Esophagus (tissue), 2 donors: ENCODE measurements at regions not wholly inside any gene's neighbourhood (a gene's known extent, or its start where the extent isn't known, plus 50 kb on each side); places are given as distances from the start of the nearest gene placed in this dataset.

Experiments
- H3K27ac ChIP-seq, 2 donors: one replicate each; pipeline ENCODE4 v1.5.1; 2013; ENCODE audit warnings: low read depth in 2 of 2, mild to moderate bottlenecking in 2 of 2, inconsistent platforms in 1 of 2, low read length in 1 of 2, moderate library complexity in 1 of 2
- H3K27me3 ChIP-seq, 2 donors: one replicate each; pipeline ENCODE4 v1.6.1; 2013; ENCODE audit warnings: low read length in 2 of 2, control low read depth in 1 of 2, mild to moderate bottlenecking in 1 of 2; ENCODE audit not compliant: insufficient read depth in 2 of 2, control insufficient read depth in 1 of 2
- H3K36me3 ChIP-seq, 2 donors: one replicate each; pipeline ENCODE4 v1.6.1; 2013; ENCODE audit warnings: low read length in 1 of 2; ENCODE audit not compliant: control insufficient read depth in 2 of 2, insufficient read depth in 2 of 2
- H3K4me1 ChIP-seq, 2 donors: one replicate each; pipeline ENCODE4 v1.6.1; 2013; ENCODE audit warnings: low read length in 1 of 2; ENCODE audit not compliant: control insufficient read depth in 2 of 2, insufficient read depth in 2 of 2
- H3K4me3 ChIP-seq, 2 donors: one replicate each; pipeline ENCODE4 v1.5.1; 2013; ENCODE audit warnings: low read length in 2 of 2, mild to moderate bottlenecking in 2 of 2, low read depth in 1 of 2, moderate library complexity in 1 of 2
- H3K9me3 ChIP-seq, 2 donors: one replicate each; pipeline ENCODE4 v1.6.1; 2013; ENCODE audit warnings: mild to moderate bottlenecking in 2 of 2, low read depth in 1 of 2, low read length in 1 of 2, moderate library complexity in 1 of 2; ENCODE audit not compliant: control insufficient read depth in 2 of 2, insufficient read depth in 1 of 2
- WGBS, 2 donors: extraction: QIAGEN DNeasy Blood & Tissue Kit; methylation state at CpG; one replicate each; pipeline ENCODE4 v1.1.7; 2013; 5-methylcytosine and 5-hydroxymethylcytosine counted together
- donor health status: healthy with polysubstance abuse.
- donor health status: Bipolar disorder and iron deficiency.

GRCh38 chr7:28338041-28338440 is 74.3 kb upstream of the CREB5 start:
- no peak overlapping the region for H3K27ac ChIP-seq
- no peaks in the 10 kb centered on the region for H3K4me1 ChIP-seq
- H3K27me3 ChIP-seq: no peaks in the 10 kb centered on the region
- no peak overlapping the region for H3K4me3 ChIP-seq
- no peaks in the 10 kb centered on the region for H3K36me3 ChIP-seq
- no peaks in the 10 kb centered on the region for H3K9me3 ChIP-seq
- 61 to 62% methylated on average over 3 of the region's 3 CpGs for WGBS, 2 donors

GRCh38 chr7:28343462-28343861 is 68.9 kb upstream of the CREB5 start:
- H3K27me3 ChIP-seq: no peaks in the 10 kb centered on the region
- H3K36me3 ChIP-seq: no peaks in the 10 kb centered on the region
- H3K9me3 ChIP-seq: no peaks in the 10 kb centered on the region
- no peaks in the 10 kb centered on the region for H3K4me1 ChIP-seq
- no peak overlapping the region for H3K4me3 ChIP-seq
- WGBS, 2 donors: 97 to 99% methylated on average over 1 of the region's 1 CpG
- H3K27ac ChIP-seq: no peak overlapping the region

GRCh38 chr7:28346256-28346655 is 66.1 kb upstream of the CREB5 start:
- Histone ChIP-seq H3K27me3 (no peaks in the 10 kb centered on the region), H3K27ac (no peak overlapping the region), H3K36me3 (no peaks in the 10 kb centered on the region), H3K9me3 (no peaks in the 10 kb centered on the region), H3K4me3 (no peak overlapping the region), H3K4me1 (no peaks in the 10 kb centered on the region)
- 47 to 54% methylated on average over 1 of the region's 1 CpG for WGBS, 2 donors

- Histone ChIP-seq H3K9me3 (no peaks in the 10 kb centered on the region), H3K4me1 (no peaks in the 10 kb centered on the region), H3K36me3 (no peaks in the 10 kb centered on the region), H3K27ac (no peak overlapping the region), H3K27me3 (no peaks in the 10 kb centered on the region), H3K4me3 (no peak overlapping the region)
- WGBS, 2 donors: 62 to 76% methylated on average over 3 of the region's 3 CpGs
Measured at GRCh38 chr7:28346676-28347363, 65.5 kb upstream of the CREB5 start.

GRCh38 chr7:28347475-28348318 is 64.6 kb upstream of the CREB5 start:
- no peak overlapping the region for H3K4me3 ChIP-seq
- 59 to 65% methylated on average over 12 of the region's 12 CpGs for WGBS, 2 donors
- no peaks in the 10 kb centered on the region for H3K9me3 ChIP-seq
- H3K27ac ChIP-seq: peak overlapping the region in 1 of 2 donors; percentile 26
- H3K36me3 ChIP-seq: no peaks in the 10 kb centered on the region
- no peaks in the 10 kb centered on the region for H3K27me3 ChIP-seq
- no peaks in the 10 kb centered on the region for H3K4me1 ChIP-seq

- Histone ChIP-seq H3K27ac (no peak overlapping the region), H3K27me3 (no peaks in the 10 kb centered on the region), H3K9me3 (no peaks in the 10 kb centered on the region), H3K4me1 (no peaks in the 10 kb centered on the region), H3K36me3 (no peaks in the 10 kb centered on the region), H3K4me3 (no peak overlapping the region)
- 58 to 60% methylated on average over 5 of the region's 5 CpGs for WGBS, 2 donors
Measured at GRCh38 chr7:28348636-28349035, 63.7 kb upstream of the CREB5 start.

- Histone ChIP-seq H3K36me3 (no peaks in the 10 kb centered on the region), H3K27me3 (no peaks in the 10 kb centered on the region), H3K9me3 (no peaks in the 10 kb centered on the region), H3K4me1 (no peaks in the 10 kb centered on the region), H3K4me3 (no peak overlapping the region), H3K27ac (no peak overlapping the region)
- 63 to 98% methylated on average over 1 of the region's 1 CpG for WGBS, 2 donors
Measured at GRCh38 chr7:28349637-28350036, 62.7 kb upstream of the CREB5 start.

GRCh38 chr7:28350662-28351061 is 61.7 kb upstream of the CREB5 start:
- Histone ChIP-seq H3K4me1 (peaks cover 0 to 2% of the 10 kb centered on the region in 2 donors), H3K36me3 (no peaks in the 10 kb centered on the region), H3K9me3 (no peaks in the 10 kb centered on the region), H3K27me3 (no peaks in the 10 kb centered on the region), H3K4me3 (no peak overlapping the region), H3K27ac (no peak overlapping the region)
- WGBS, 2 donors: 89 to 95% methylated on average over 4 of the region's 4 CpGs

GRCh38 chr7:28351450-28351849 is 60.9 kb upstream of the CREB5 start:
- no peak overlapping the region for H3K4me3 ChIP-seq
- no peak overlapping the region for H3K27ac ChIP-seq
- H3K4me1 ChIP-seq: peaks cover 0 to 2% of the 10 kb centered on the region in 2 donors
- H3K27me3 ChIP-seq: no peaks in the 10 kb centered on the region
- no peaks in the 10 kb centered on the region for H3K36me3 ChIP-seq
- no peaks in the 10 kb centered on the region for H3K9me3 ChIP-seq
- WGBS, 2 donors: 73 to 75% methylated on average over 1 of the region's 1 CpG
